GM12801 (cell line): ENCODE measurements at regions not wholly inside any gene's neighbourhood (a gene's known extent, or its start where the extent isn't known, plus 50 kb on each side); places are given as distances from the start of the nearest gene placed in this dataset.

Experiments
- TF ChIP-seq, protein P1 (sequence below): IDR thresholded peaks from one replicate; pipeline ENCODE4 v1.5.1; 2011; ENCODE audit warnings: control low read depth; ENCODE audit not compliant: insufficient read length; ENCODE audit errors: extremely low read depth

DNA sequence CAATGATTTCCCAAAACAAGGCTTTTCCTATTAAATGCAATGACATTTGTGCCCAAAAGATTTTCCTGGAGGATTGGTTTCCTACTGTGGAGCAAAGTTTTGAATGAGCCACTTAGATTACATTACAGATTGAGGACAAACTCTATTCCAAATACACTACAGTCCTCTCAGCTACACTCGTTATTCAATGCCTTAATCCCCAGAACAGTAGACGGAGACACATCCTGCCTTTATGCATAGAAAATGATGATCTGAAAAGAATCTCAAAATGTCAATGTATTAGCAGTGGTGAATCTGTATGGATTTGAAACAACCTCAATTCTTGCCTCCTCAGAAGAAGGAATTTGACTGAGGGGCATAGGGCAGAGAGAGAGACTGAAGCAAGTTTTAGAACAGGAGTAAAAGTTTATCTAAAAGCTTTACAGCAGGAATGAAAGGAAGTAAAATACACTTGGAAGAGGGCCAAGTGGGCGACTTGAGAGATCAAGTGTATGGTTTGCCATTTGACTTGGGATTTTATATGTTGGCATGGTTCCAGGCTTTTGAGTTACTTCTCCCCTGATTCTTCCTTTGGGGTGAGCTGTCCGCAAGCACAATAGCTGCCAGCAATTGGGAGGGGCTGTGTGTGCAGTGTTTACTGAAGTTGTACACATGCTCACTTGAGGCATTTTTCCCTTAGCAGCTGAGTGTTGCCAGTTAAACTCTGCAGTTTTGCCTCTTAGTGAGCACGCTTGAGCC lies 891.9 kb upstream of the MBL2 start:
- TF ChIP-seq, protein P1, sequence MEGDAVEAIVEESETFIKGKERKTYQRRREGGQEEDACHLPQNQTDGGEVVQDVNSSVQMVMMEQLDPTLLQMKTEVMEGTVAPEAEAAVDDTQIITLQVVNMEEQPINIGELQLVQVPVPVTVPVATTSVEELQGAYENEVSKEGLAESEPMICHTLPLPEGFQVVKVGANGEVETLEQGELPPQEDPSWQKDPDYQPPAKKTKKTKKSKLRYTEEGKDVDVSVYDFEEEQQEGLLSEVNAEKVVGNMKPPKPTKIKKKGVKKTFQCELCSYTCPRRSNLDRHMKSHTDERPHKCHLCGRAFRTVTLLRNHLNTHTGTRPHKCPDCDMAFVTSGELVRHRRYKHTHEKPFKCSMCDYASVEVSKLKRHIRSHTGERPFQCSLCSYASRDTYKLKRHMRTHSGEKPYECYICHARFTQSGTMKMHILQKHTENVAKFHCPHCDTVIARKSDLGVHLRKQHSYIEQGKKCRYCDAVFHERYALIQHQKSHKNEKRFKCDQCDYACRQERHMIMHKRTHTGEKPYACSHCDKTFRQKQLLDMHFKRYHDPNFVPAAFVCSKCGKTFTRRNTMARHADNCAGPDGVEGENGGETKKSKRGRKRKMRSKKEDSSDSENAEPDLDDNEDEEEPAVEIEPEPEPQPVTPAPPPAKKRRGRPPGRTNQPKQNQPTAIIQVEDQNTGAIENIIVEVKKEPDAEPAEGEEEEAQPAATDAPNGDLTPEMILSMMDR: no peak

DNA sequence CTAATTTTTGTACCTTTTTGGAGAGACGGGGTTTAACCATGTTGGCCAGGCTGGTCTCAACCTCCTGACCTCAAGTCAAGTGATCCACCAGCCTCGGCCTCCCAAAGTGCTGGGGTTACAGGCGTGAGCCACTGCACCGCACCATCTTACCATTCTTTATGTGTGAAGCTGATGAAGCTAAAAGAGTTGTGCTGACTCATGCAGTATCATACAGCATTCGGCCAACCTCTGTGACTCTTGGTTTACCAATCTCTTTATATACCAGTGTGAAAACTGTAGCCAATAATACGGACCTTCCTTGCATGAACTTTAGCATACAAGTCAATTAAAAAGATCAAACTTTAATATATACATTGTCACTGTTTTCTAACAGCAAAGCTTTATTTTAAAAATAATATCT lies 878.2 kb upstream of the MBL2 start:
- TF ChIP-seq, protein P1: no peak

- TF ChIP-seq, protein P1: no peak
These were observed 873.9 kb upstream of the MBL2 start for GRCh38 chr10:53646525-53646924.

DNA sequence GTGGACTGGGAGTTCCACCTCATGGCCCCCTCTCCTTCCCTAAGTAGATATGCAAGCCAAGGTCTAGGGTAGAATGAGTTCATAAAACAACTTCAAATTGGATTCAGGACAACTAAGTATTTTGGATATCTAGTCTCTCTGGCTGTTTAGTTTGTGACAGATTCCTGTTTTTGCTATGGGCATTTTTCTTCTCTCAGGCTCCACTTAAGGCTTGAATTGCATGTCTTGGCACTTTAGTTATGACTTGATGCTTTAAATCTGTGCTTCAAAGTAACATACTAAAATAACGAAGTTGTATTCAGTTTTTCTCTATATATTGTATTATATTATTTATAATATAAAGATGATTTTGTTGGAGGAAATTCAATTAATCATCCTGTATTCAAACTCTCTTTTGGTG lies 873.4 kb upstream of the MBL2 start:
- TF ChIP-seq, protein P1: no peak

GRCh38 chr10:53638006-53638405 lies 865.4 kb upstream of the MBL2 start:
- TF ChIP-seq, protein P1: no peak

DNA sequence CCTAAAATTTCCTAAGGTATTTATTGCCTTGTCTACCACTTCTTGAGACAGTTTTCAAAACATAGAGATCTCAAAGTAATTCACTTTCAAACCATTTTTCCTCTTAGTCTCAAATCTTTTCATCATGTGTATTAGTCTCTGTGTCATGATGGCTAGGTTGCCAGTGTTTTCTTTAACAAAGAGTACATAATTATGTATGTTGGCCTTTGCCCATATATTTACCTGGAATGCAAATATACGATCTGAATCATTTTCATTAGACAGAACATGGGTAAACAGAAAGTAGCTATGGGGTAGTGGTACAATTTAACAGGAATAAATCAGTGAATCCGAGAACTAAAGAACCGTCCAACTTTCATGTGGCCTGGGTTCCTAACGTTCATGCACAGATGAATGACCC lies 852.1 kb upstream of the MBL2 start:
- TF ChIP-seq, protein P1: no peak

DNA sequence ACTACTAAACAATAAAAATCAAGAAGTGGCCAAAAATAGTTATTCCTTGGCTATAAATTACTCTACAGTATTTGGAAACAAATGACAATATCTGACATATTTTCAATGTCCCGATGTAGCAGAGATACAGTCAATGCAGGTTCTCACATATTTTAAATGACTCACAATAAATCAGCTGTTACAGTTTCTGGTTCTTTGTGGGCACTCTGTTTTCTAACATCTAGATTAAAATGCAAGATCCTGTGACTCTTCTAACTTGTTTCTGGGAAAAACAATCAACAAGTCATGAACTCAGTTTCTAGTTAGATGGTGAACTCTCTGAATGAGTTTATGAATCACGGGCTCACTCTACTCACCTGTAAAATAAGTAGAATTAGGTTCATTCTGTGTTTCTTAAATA lies 849.6 kb upstream of the MBL2 start:
- TF ChIP-seq, protein P1: no peak
